ENCODE measurements at regions not wholly inside any gene's neighbourhood (a gene's known extent, or its start where the extent isn't known, plus 50 kb on each side); places are given as distances from the start of the nearest gene placed in this dataset.

DNA sequence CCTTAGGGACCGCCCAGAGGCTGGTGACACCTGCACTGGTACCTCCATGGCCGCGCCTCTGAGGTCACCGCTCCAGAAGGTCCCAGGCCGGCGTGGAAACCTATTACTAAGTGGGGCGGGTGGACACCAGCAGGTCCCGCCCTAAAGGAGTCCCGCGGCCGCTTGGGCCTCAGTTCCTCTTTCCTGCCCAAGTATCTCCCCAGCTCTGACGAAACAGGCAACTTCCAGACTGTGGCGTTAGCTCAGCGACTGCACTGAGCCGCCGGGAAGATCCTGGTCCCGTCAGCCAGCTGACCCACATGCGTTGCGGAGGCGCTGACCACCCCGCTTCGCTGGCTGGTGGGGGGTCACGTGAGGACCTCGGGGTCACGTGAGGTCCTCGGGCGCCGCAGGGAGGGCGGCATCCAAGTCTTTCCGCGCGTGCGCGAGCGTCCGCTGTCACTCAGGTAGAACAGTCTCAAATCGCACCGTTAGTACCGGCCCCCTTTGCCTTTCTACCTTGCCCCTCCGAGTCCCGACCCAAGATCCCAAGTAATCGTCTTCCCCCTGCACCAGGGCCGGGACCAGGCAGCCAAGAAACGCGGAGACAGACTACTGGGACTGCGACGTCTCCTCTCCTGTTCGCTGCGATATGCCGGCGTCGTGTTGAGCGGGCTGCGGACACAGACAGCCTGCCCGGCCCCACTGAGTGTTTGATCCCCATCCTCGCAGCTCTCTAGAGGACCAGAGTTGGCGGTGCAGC lies 53.7 kb upstream of the KDM4C start:
- Histone ChIP-seq H3K9ac (ENCODE audit: low read length) (peak overlapping the region; percentile 79), H3K27me3 (ENCODE audit: control insufficient read depth, insufficient read depth, low read length) (no peaks in the 10 kb centered on the region), H3K4me1 (ENCODE audit: control insufficient read depth, insufficient read depth, low read length) (no peaks in the 10 kb centered on the region), H3K36me3 (ENCODE audit: control insufficient read depth, insufficient read depth, low read length) (no peaks in the 10 kb centered on the region), H3K4me3 (ENCODE audit: low read length) (peak overlapping the region; percentile 90), H3K27ac (ENCODE audit: low read depth, low read length) (peak overlapping the region; percentile 86)

DNA sequence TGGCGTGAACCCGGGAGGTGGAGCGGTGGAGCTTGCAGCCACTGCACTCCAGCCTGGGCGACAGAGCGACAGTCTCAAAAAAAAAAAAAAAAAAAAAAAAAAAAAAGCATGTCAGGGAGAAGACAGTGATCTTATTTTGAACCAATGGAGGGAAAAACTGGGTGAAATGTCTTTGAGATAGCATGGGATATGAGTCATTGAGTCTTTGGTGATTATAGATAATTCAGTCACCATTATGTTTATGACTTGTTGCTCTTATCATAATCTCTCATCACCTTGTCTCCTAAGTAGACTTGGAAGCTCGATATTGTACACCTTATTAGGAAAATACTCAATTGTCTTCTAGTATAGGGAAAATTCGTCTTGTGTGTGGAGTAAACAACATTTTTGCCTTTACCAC lies 55.1 kb upstream of the KDM4C start:
- Histone ChIP-seq H3K27me3 (ENCODE audit: control insufficient read depth, insufficient read depth, low read length) (no peaks in the 10 kb centered on the region), H3K36me3 (ENCODE audit: control insufficient read depth, insufficient read depth, low read length) (no peaks in the 10 kb centered on the region), H3K4me1 (ENCODE audit: control insufficient read depth, insufficient read depth, low read length) (no peaks in the 10 kb centered on the region), H3K4me3 (ENCODE audit: low read length) (no peak overlapping the region), H3K27ac (ENCODE audit: low read depth, low read length) (no peak overlapping the region), H3K9ac (ENCODE audit: low read length) (no peak overlapping the region)

DNA sequence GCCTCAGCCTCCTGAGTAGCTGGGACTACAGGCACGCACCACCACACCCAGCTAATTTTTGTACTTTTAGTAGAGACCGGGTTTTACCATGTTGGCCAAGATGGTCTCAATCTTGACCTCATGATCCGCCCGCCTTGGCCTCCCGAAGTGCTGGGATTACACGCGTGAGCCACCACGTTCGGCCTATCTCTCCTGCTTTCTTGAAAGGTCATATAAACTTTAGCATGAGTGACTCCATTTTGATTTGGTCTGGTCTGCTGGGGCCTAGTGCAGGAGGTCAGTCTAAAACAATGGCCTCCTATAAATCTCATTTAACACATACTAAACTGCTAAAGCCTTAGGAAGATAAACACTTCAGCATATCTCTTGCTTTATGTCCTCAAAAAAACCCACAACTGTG lies 50.6 kb upstream of the GLDC start:
- no peak overlapping the region for H3K4me3 ChIP-seq (ENCODE audit: low read length)
- no peaks in the 10 kb centered on the region for H3K4me1 ChIP-seq (ENCODE audit: control insufficient read depth, insufficient read depth, low read length)
- no peak overlapping the region for H3K9ac ChIP-seq (ENCODE audit: low read length)
- no peak overlapping the region for H3K27ac ChIP-seq (ENCODE audit: low read depth, low read length)
- no peaks in the 10 kb centered on the region for H3K36me3 ChIP-seq (ENCODE audit: control insufficient read depth, insufficient read depth, low read length)
- no peaks in the 10 kb centered on the region for H3K27me3 ChIP-seq (ENCODE audit: control insufficient read depth, insufficient read depth, low read length)

- no peaks in the 10 kb centered on the region for H3K36me3 ChIP-seq (ENCODE audit: control insufficient read depth, insufficient read depth, low read length)
- H3K27ac ChIP-seq (ENCODE audit: low read depth, low read length) = no peak overlapping the region
- no peak overlapping the region for H3K4me3 ChIP-seq (ENCODE audit: low read length)
- H3K27me3 ChIP-seq (ENCODE audit: control insufficient read depth, insufficient read depth, low read length) = no peaks in the 10 kb centered on the region
- no peak overlapping the region for H3K9ac ChIP-seq (ENCODE audit: low read length)
- H3K4me1 ChIP-seq (ENCODE audit: control insufficient read depth, insufficient read depth, low read length) = no peaks in the 10 kb centered on the region
Observed at GRCh38 chr9:6695121-6695814, 49.7 kb upstream of the GLDC start.

All from rectal smooth muscle tissue (tissue), 1 donor.